ENCODE measurements at regions not wholly inside any gene's neighbourhood (a gene's known extent, or its start where the extent isn't known, plus 50 kb on each side); places are given as distances from the start of the nearest gene placed in this dataset.
A peak's percentile ranks its signal among the peaks of the same experiment; 100 is the strongest.

- no peak for TF ChIP-seq FOXP2 (optimal IDR thresholded peaks at IDR 0.05; ENCODE audit: control extremely low read depth, extremely low read length, insufficient read depth)
- no peak for TF ChIP-seq EZH2 (IDR thresholded peaks at IDR 0.05)
- TF ChIP-seq POLR2AphosphoS5 (IDR thresholded peaks at IDR 0.05; ENCODE audit: borderline replicate concordance, low read depth, low read length) = no peak
- DNase-seq (ENCODE audit: low read depth, low spot score) = no peak
- Histone ChIP-seq H3K9ac (ENCODE audit: insufficient read length) (no peak overlapping the region), H3K9me3 (ENCODE audit: low read depth, low read length) (no peaks in the 10 kb centered on the region), H3K36me3 (ENCODE audit: insufficient read depth, low read length) (no peaks in the 10 kb centered on the region), H3K27ac (no peak overlapping the region), H3K4me3 (no peak overlapping the region)
Measured at GRCh38 chr17:5699814-5700213, 115.5 kb upstream of the NLRP1 start.

- Histone ChIP-seq H3K27ac (no peak overlapping the region), H3K9ac (ENCODE audit: insufficient read length) (no peak overlapping the region), H3K9me3 (ENCODE audit: low read depth, low read length) (no peaks in the 10 kb centered on the region), H3K4me3 (no peak overlapping the region), H3K36me3 (ENCODE audit: insufficient read depth, low read length) (no peaks in the 10 kb centered on the region)
- no peak for DNase-seq (ENCODE audit: low read depth, low spot score)
- TF ChIP-seq FOXP2 (optimal IDR thresholded peaks at IDR 0.05; ENCODE audit: control extremely low read depth, extremely low read length, insufficient read depth) (no peak), POLR2AphosphoS5 (IDR thresholded peaks at IDR 0.05; ENCODE audit: borderline replicate concordance, low read depth, low read length) (no peak), EZH2 (IDR thresholded peaks at IDR 0.05) (no peak)
Measured at GRCh38 chr17:5700745-5701144, 116.4 kb upstream of the NLRP1 start.

GRCh38 chr17:5701381-5701780 is 117.1 kb upstream of the NLRP1 start:
- Histone ChIP-seq H3K9me3 (ENCODE audit: low read depth, low read length) (no peaks in the 10 kb centered on the region), H3K27ac (no peak overlapping the region), H3K36me3 (ENCODE audit: insufficient read depth, low read length) (no peaks in the 10 kb centered on the region), H3K4me3 (no peak overlapping the region), H3K9ac (ENCODE audit: insufficient read length) (no peak overlapping the region)
- DNase-seq (ENCODE audit: low read depth, low spot score) = no peak
- TF ChIP-seq EZH2 (IDR thresholded peaks at IDR 0.05) = no peak
- no peak for TF ChIP-seq POLR2AphosphoS5 (IDR thresholded peaks at IDR 0.05; ENCODE audit: borderline replicate concordance, low read depth, low read length)
- no peak for TF ChIP-seq FOXP2 (optimal IDR thresholded peaks at IDR 0.05; ENCODE audit: control extremely low read depth, extremely low read length, insufficient read depth)

GRCh38 chr17:5702951-5703510 is 118.7 kb upstream of the NLRP1 start:
- no peak overlapping the region for H3K9ac ChIP-seq (ENCODE audit: insufficient read length)
- no peaks in the 10 kb centered on the region for H3K36me3 ChIP-seq (ENCODE audit: insufficient read depth, low read length)
- H3K27ac ChIP-seq = no peak overlapping the region
- H3K9me3 ChIP-seq (ENCODE audit: low read depth, low read length) = no peaks in the 10 kb centered on the region
- no peak for TF ChIP-seq POLR2AphosphoS5 (IDR thresholded peaks at IDR 0.05; ENCODE audit: borderline replicate concordance, low read depth, low read length)
- TF ChIP-seq EZH2 (IDR thresholded peaks at IDR 0.05) = no peak
- no peak for TF ChIP-seq FOXP2 (optimal IDR thresholded peaks at IDR 0.05; ENCODE audit: control extremely low read depth, extremely low read length, insufficient read depth)
- DNase-seq (ENCODE audit: low read depth, low spot score) = no peak
- no peak overlapping the region for H3K4me3 ChIP-seq

DNA sequence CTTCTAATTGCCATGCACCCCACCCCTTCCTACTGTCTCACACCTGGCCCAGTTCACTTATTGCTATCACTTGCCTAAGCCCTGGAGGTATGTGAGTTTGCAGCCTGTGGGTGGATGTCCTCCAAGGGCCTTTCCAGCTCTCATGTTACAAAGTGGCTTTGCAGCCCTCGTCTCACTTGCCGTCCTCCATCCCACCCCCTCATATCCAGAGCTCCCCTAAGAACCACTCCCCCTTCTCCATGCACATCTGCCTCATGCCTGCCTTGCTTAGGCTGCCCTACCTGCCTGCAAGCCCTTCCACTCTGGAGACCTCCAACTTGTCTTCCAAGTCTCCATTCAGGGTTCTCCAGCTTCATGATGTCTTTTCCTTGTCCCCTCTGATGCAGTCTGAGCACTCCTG is 119.4 kb upstream of the NLRP1 start:
- H3K9ac ChIP-seq (ENCODE audit: insufficient read length) = no peak overlapping the region
- H3K9me3 ChIP-seq (ENCODE audit: low read depth, low read length) = no peaks in the 10 kb centered on the region
- H3K36me3 ChIP-seq (ENCODE audit: insufficient read depth, low read length) = no peaks in the 10 kb centered on the region
- DNase-seq (ENCODE audit: low read depth, low spot score) = no peak
- H3K4me3 ChIP-seq = no peak overlapping the region
- TF ChIP-seq POLR2AphosphoS5 (IDR thresholded peaks at IDR 0.05; ENCODE audit: borderline replicate concordance, low read depth, low read length) (no peak), EZH2 (IDR thresholded peaks at IDR 0.05) (no peak), FOXP2 (optimal IDR thresholded peaks at IDR 0.05; ENCODE audit: control extremely low read depth, extremely low read length, insufficient read depth) (no peak)
- H3K27ac ChIP-seq = no peak overlapping the region

- DNase-seq (ENCODE audit: low read depth, low spot score) = no peak
- TF ChIP-seq EZH2 (IDR thresholded peaks at IDR 0.05) (no peak), FOXP2 (optimal IDR thresholded peaks at IDR 0.05; ENCODE audit: control extremely low read depth, extremely low read length, insufficient read depth) (no peak)
- Histone ChIP-seq H3K27ac (no peak overlapping the region), H3K4me3 (no peak overlapping the region), H3K36me3 (ENCODE audit: insufficient read depth, low read length) (no peaks in the 10 kb centered on the region), H3K9me3 (ENCODE audit: low read depth, low read length) (no peaks in the 10 kb centered on the region), H3K9ac (ENCODE audit: insufficient read length) (no peak overlapping the region)
Measured at GRCh38 chr17:5705081-5705875, 121.0 kb upstream of the NLRP1 start.

- H3K4me3 ChIP-seq = no peak overlapping the region
- H3K9me3 ChIP-seq (ENCODE audit: low read depth, low read length) = no peaks in the 10 kb centered on the region
- H3K36me3 ChIP-seq (ENCODE audit: insufficient read depth, low read length) = no peaks in the 10 kb centered on the region
- H3K27ac ChIP-seq = no peak overlapping the region
- H3K9ac ChIP-seq (ENCODE audit: insufficient read length) = no peak overlapping the region
- no peak for DNase-seq (ENCODE audit: low read depth, low spot score)
- no peak for TF ChIP-seq EZH2 (IDR thresholded peaks at IDR 0.05)
- no peak for TF ChIP-seq POLR2AphosphoS5 (IDR thresholded peaks at IDR 0.05; ENCODE audit: borderline replicate concordance, low read depth, low read length)
- TF ChIP-seq FOXP2 (optimal IDR thresholded peaks at IDR 0.05; ENCODE audit: control extremely low read depth, extremely low read length, insufficient read depth) = no peak
Measured at GRCh38 chr17:5705876-5706576, 121.7 kb upstream of the NLRP1 start.

DNA sequence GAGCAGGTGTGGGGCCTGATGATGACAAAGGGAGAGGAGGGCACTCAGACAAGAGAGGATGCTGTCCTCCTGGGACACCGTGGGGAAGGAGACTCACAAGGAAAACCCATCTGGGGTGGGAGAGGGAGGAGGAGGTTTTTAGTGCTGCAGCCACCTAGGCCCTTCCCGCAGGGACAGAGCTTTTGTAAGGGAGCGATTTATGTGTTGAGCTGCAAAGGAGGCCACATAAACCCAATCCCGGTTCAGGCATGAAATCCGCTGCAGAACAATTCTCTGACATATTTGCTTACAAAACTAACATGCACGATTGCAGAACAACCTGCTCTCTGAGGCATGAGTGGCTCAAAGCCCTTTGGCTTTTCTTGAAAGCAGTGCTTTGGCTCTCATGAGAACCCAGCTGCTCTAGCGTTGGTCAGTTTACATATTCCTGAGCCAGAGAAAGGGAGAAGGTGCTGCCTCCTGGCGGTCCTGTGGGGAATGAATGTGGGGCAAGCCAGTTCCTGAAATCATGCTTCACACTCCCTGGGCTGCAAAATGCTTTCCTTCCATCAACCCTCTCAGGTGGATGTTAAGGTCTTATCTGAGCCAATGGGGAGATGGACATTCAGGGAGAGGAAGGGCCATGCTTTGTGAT is 122.4 kb upstream of the NLRP1 start:
- no peak for TF ChIP-seq EZH2 (IDR thresholded peaks at IDR 0.05)
- no peak for TF ChIP-seq POLR2AphosphoS5 (IDR thresholded peaks at IDR 0.05; ENCODE audit: borderline replicate concordance, low read depth, low read length)
- TF ChIP-seq FOXP2 (optimal IDR thresholded peaks at IDR 0.05; ENCODE audit: control extremely low read depth, extremely low read length, insufficient read depth) = no peak
- DNase-seq (ENCODE audit: low read depth, low spot score) = peak; percentile 1
- Histone ChIP-seq H3K36me3 (ENCODE audit: insufficient read depth, low read length) (no peaks in the 10 kb centered on the region), H3K9me3 (ENCODE audit: low read depth, low read length) (no peaks in the 10 kb centered on the region), H3K4me3 (no peak overlapping the region), H3K27ac (no peak overlapping the region), H3K9ac (ENCODE audit: insufficient read length) (no peak overlapping the region)

Data from SK-N-MC (cell line).